ENCODE measurements at regions not wholly inside any gene's neighbourhood (a gene's known extent, or its start where the extent isn't known, plus 50 kb on each side); places are given as distances from the start of the nearest gene placed in this dataset.

DNA sequence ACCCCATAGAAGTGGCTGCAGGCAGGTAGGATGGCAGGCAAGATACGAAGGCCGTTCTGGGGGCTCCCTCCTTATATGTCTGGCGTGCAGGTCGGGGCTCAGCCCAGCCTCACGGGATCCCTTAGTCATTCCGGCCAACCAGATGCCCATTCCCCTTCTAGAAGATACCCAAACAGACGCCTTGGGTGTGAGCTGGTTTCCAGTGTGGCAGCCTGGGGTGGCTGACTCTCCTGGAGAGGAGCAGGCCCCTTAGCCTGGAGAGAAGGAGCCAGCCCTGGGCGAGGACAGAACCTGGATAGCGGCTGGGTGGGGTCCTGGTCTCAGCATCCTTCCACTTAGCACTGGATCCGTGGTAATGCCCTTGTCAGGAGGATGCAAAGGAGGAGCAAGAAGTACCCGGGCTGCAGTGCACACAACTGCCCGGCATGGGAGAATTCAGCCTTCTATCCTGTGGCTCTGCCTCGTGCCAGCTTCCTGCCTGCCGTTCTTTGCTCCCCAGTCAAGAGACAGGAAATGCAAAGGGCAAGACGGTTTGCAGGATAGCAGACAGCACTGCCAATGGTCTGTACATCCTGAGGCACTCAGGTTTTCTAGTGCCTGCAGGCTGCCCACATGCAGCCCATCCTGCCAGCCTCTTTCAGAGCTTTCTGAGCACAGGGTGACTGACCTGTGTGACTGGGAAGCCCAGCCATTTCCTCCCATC is 56.7 kb upstream of the WASF3 start:
- TF ChIP-seq POLR2AphosphoS5 (IDR thresholded peaks at IDR 0.05; ENCODE audit: low read depth) (no peak), CTCF (IDR thresholded peaks at IDR 0.05; ENCODE audit: insufficient read depth, low read length) (no peak), SPI1 (IDR thresholded peaks at IDR 0.05; ENCODE audit: borderline replicate concordance, low read depth) (no peak)
- TF ChIP-seq, protein P1, sequence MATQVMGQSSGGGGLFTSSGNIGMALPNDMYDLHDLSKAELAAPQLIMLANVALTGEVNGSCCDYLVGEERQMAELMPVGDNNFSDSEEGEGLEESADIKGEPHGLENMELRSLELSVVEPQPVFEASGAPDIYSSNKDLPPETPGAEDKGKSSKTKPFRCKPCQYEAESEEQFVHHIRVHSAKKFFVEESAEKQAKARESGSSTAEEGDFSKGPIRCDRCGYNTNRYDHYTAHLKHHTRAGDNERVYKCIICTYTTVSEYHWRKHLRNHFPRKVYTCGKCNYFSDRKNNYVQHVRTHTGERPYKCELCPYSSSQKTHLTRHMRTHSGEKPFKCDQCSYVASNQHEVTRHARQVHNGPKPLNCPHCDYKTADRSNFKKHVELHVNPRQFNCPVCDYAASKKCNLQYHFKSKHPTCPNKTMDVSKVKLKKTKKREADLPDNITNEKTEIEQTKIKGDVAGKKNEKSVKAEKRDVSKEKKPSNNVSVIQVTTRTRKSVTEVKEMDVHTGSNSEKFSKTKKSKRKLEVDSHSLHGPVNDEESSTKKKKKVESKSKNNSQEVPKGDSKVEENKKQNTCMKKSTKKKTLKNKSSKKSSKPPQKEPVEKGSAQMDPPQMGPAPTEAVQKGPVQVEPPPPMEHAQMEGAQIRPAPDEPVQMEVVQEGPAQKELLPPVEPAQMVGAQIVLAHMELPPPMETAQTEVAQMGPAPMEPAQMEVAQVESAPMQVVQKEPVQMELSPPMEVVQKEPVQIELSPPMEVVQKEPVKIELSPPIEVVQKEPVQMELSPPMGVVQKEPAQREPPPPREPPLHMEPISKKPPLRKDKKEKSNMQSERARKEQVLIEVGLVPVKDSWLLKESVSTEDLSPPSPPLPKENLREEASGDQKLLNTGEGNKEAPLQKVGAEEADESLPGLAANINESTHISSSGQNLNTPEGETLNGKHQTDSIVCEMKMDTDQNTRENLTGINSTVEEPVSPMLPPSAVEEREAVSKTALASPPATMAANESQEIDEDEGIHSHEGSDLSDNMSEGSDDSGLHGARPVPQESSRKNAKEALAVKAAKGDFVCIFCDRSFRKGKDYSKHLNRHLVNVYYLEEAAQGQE (IDR thresholded peaks at IDR 0.05; ENCODE audit: insufficient replicate concordance, low read depth): no peak
